AG10803 (cell line): ENCODE measurements at regions not wholly inside any gene's neighbourhood (a gene's known extent, or its start where the extent isn't known, plus 50 kb on each side); places are given as distances from the start of the nearest gene placed in this dataset.
A peak's percentile ranks its signal among the peaks of the same experiment; 100 is the strongest.

Experiments used
- DNase-seq: peaks from one replicate; pipeline ENCODE4 v3.0.0; 2010; ENCODE audit warnings: low read depth
- H3K4me3 ChIP-seq: 2 replicates; pipeline ENCODE4 v1.5.1; 2011; ENCODE audit warnings: mild to moderate bottlenecking, low read length, control low read depth
- TF ChIP-seq, protein P1 (sequence below): conservative IDR thresholded peaks from 2 replicates; pipeline ENCODE4 v1.5.1; 2011; ENCODE audit warnings: mild to moderate bottlenecking, low read length, control low read depth, inconsistent platforms

DNA sequence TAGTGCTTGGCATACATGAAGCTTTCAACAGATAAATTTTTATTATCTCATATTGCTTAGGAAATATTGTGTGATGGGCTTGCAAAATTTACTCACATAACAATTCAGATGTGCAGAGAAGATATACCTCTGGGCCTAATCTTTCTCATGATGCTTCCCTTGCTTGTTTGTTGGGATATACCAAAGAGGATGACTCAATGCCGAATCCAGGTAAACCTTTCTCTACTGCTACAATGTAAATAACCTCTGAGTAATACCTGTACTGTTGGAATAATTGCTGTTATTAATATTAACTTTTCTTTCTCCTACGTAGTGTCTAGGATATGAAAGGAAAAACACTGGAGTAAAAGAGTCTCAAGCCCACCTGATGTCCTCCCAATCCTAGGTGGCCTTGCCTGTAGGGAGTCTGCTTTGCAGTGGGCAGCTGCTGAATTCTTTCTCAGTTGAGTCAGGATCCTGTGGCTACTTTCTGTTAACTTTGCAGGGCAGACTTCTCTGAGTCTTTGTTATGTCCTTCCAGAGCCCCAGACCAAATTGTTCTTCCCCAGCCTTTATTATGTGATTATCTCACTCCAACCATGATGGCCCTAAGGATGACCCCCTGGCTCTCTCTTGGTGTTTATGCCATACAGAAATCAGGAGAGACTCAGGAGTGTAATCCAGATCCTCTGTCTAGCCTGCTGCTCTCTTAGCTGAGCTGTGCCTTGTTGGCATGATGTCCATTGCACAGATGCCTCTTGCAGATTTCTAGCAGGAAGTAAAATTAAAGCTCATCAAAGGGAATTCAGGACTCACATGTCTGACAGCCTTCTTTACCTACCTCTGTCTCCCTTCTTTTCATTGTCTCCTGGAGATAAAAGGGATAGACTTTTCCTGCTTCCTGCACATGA, 208.1 kb downstream of the SNX18 start:
- TF ChIP-seq, protein P1, sequence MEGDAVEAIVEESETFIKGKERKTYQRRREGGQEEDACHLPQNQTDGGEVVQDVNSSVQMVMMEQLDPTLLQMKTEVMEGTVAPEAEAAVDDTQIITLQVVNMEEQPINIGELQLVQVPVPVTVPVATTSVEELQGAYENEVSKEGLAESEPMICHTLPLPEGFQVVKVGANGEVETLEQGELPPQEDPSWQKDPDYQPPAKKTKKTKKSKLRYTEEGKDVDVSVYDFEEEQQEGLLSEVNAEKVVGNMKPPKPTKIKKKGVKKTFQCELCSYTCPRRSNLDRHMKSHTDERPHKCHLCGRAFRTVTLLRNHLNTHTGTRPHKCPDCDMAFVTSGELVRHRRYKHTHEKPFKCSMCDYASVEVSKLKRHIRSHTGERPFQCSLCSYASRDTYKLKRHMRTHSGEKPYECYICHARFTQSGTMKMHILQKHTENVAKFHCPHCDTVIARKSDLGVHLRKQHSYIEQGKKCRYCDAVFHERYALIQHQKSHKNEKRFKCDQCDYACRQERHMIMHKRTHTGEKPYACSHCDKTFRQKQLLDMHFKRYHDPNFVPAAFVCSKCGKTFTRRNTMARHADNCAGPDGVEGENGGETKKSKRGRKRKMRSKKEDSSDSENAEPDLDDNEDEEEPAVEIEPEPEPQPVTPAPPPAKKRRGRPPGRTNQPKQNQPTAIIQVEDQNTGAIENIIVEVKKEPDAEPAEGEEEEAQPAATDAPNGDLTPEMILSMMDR = no peak
- no peak overlapping the region for H3K4me3 ChIP-seq
- peak; percentile 38 for DNase-seq

DNA sequence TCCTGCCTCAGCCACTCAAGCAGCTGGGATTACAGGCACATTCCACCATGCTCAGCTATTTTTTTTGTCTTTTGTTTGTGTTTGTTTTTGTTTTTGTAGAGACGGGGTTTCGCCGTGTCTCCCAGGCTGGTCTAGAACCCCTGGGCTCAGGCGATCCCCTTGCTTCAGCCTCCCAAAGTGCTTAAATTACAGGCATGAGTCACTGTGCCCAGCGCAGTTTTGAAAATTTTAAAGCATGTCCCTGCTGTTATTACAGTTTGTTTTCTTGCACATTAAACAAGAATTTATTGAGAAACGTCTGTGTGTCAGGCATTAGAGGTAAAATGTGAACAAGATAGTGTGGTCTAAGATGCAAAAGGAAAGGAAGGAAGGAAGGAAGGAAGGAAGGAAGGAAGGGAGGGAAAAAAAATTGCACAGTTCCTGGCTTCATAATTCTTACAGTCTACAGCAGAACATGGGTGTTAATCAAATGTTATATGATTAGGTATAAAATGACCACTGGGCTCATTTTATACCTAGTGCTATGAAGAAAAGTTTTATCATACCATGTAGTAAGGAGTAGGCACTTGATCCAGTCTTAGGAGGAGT, 205.4 kb downstream of the SNX18 start:
- no peak overlapping the region for H3K4me3 ChIP-seq
- TF ChIP-seq, protein P1 = no peak
- peak; percentile 67 for DNase-seq

DNA sequence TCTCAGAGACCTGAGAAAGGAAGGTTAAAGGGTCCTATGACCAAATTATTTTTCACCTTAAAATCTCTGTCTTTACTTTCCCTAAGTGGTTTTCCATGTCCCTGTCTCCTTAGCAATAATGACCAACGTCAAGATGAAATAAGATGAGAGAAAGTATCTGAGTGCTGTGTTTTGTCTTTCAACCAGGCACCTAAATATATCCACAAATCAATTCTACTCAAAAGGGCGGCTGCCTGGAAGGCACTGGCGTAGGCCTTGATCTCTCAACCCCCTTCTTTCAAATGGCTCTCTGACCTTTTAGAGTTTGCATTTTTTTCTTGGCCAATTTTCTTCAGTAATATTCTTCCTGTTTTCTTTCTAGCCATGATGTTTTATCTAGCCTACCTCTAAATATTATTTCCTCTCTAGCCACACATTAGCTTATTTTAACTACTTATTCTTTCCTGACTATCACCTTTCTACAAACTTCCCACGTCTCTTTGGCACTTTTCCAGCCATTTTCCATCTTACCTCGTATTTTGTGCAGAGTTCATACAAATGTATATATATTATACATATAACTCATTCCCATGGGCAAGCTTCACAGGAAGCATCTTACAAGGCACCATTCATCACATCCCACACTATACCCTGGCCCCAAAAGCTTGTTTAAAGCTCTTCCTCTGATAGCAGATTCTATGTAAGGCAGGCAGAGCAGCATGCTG, 204.5 kb downstream of the SNX18 start:
- H3K4me3 ChIP-seq = no peak overlapping the region
- DNase-seq = no peak
- TF ChIP-seq, protein P1 = no peak

DNA sequence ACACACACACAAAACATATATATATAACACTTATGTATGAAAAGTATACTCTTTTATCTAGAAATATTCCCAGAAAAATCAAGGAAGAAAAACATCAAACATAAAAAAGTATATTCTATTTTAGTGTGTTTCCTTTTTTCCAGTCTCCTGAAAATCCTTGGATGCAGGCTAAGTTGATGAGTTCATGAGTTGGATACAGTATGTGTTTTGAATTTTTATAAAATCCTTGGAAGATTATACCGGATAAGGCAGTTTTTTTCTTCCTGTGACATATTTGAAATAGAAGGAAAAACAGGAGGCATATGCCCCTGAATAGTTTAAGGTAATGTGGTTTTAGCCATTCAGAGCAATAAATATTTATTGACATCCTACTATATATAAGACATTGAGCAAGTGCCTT, 203.6 kb downstream of the SNX18 start:
- H3K4me3 ChIP-seq = no peak overlapping the region
- no peak for DNase-seq
- TF ChIP-seq, protein P1 = no peak

DNA sequence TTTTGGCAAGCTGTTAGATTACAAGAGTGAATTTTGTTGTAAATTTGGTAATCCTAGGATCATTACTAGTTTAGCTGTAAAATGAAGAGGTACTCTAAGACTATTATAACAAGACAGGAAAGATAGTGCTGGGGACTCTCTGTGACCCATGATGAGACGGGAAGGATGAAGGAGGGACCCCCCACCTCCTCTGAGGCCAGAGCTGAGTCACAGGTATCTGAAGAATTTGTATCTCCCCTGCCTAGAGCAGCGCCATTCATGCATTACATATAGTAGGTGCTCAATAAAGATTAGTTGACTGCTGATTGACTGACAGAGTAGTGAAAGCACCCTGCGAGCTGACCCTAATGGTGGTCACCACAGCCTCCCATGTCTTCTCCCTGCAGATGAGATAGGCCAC, 202.8 kb downstream of the SNX18 start:
- DNase-seq = no peak
- no peak overlapping the region for H3K4me3 ChIP-seq
- TF ChIP-seq, protein P1 = no peak

DNA sequence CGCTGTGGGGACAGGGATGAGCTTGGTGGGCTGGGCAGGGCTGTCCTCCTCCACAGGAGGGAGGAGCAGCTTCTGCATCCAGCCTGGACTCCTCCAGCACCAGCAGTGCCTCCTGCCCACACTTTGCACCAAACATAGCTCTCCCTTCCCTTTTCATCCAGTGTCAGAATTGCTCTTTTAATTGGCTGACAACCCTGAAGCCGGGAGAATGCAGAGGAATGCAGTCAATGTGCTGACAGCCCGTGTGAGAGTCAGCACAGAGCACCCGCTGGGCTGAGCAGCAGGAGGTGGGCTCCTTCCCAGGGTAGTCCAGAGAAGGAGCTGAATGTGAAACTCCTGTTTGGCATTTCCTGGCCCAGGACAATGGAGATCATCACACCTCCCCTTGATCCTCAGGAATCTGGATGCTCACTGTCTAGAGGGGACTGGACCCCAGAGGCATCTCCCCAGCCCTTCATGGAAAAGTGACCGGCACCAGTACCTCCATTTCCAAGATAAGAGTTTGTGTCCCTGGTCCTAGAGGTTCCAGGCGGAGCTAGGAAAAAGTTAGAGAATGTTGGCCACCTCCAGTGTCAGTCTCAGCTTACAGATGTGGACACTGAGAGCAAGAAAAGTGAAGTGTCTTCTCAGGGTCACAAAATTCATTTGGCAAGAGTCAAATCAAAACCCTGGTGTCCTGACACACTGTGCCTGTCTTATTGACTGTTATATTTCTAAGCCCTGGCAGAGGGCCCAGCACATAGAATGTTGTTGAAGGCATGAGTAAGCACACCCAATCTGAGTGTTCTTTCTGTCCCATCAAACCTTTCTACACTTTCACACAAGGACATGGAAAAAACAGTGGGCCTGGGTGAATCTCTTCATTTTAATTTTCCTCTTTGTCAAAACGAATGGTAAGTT, 202.1 kb downstream of the SNX18 start:
- no peak overlapping the region for H3K4me3 ChIP-seq
- DNase-seq = peak; percentile 79
- TF ChIP-seq, protein P1 = 0 out of 2 replicates have a peak, but pooled peaks have one; percentile 11
